ENCODE measurements at regions not wholly inside any gene's neighbourhood (a gene's known extent, or its start where the extent isn't known, plus 50 kb on each side); places are given as distances from the start of the nearest gene placed in this dataset.
A peak's percentile ranks its signal among the peaks of the same experiment; 100 is the strongest.

GRCh38 chr18:8474661-8475060 lies 134.6 kb upstream of the RAB12 start:
- Histone ChIP-seq H3K4me3 (ENCODE audit: low read length, poor library complexity, severe bottlenecking) (no peak overlapping the region), H3K4me2 (ENCODE audit: low read depth, low read length, poor library complexity, severe bottlenecking) (no peak overlapping the region), H3K27me3 (ENCODE audit: insufficient read depth, low read length, poor library complexity, severe bottlenecking) (no peaks in the 10 kb centered on the region), H3K9me3 (ENCODE audit: insufficient read depth, low read depth, low read length) (no peaks in the 10 kb centered on the region), H2AFZ (ENCODE audit: low read length) (no peak overlapping the region), H3K79me2 (ENCODE audit: insufficient read depth, low read length) (no peaks in the 10 kb centered on the region), H3K9me2 (replicated peaks; ENCODE audit: low read depth, low read length) (no peaks in the 10 kb centered on the region), H3K36me3 (ENCODE audit: insufficient read depth, low read length) (no peaks in the 10 kb centered on the region), H3K4me1 (ENCODE audit: insufficient read depth, low read length, poor library complexity, severe bottlenecking) (no peaks in the 10 kb centered on the region), H3F3A (ENCODE audit: low read depth) (no peaks in the 10 kb centered on the region), H4K20me1 (ENCODE audit: insufficient read depth, low read length, poor library complexity, severe bottlenecking) (no peaks in the 10 kb centered on the region), H3K9ac (ENCODE audit: low read depth, low read length, poor library complexity, severe bottlenecking) (no peak overlapping the region)
- TF ChIP-seq CTCF (conservative IDR thresholded peaks at IDR 0.05; ENCODE audit: low read length) (no peak), EZH2phosphoT487 (IDR thresholded peaks at IDR 0.05; ENCODE audit: borderline replicate concordance) (no peak)

- no peak overlapping the region for H3K4me2 ChIP-seq (ENCODE audit: low read depth, low read length, poor library complexity, severe bottlenecking)
- H3K4me3 ChIP-seq (ENCODE audit: low read length, poor library complexity, severe bottlenecking) = no peak overlapping the region
- H3K9me2 ChIP-seq (replicated peaks; ENCODE audit: low read depth, low read length) = no peaks in the 10 kb centered on the region
- no peak overlapping the region for H3K9ac ChIP-seq (ENCODE audit: low read depth, low read length, poor library complexity, severe bottlenecking)
- H3K9me3 ChIP-seq (ENCODE audit: insufficient read depth, low read depth, low read length) = no peaks in the 10 kb centered on the region
- no peaks in the 10 kb centered on the region for H4K20me1 ChIP-seq (ENCODE audit: insufficient read depth, low read length, poor library complexity, severe bottlenecking)
- TF ChIP-seq CTCF (conservative IDR thresholded peaks at IDR 0.05; ENCODE audit: low read length) = no peak
- no peak for TF ChIP-seq EZH2phosphoT487 (IDR thresholded peaks at IDR 0.05; ENCODE audit: borderline replicate concordance)
- no peak overlapping the region for H2AFZ ChIP-seq (ENCODE audit: low read length)
- no peaks in the 10 kb centered on the region for H3K4me1 ChIP-seq (ENCODE audit: insufficient read depth, low read length, poor library complexity, severe bottlenecking)
- H3K27me3 ChIP-seq (ENCODE audit: insufficient read depth, low read length, poor library complexity, severe bottlenecking) = no peaks in the 10 kb centered on the region
- H3F3A ChIP-seq (ENCODE audit: low read depth) = no peaks in the 10 kb centered on the region
- no peaks in the 10 kb centered on the region for H3K36me3 ChIP-seq (ENCODE audit: insufficient read depth, low read length)
- no peaks in the 10 kb centered on the region for H3K79me2 ChIP-seq (ENCODE audit: insufficient read depth, low read length)
Measured at GRCh38 chr18:8477615-8478014, 131.6 kb upstream of the RAB12 start.

GRCh38 chr18:8478166-8478967 lies 130.9 kb upstream of the RAB12 start:
- H3K79me2 ChIP-seq (ENCODE audit: insufficient read depth, low read length) = no peaks in the 10 kb centered on the region
- no peaks in the 10 kb centered on the region for H3K27me3 ChIP-seq (ENCODE audit: insufficient read depth, low read length, poor library complexity, severe bottlenecking)
- no peak overlapping the region for H3K4me2 ChIP-seq (ENCODE audit: low read depth, low read length, poor library complexity, severe bottlenecking)
- H3K9me2 ChIP-seq (replicated peaks; ENCODE audit: low read depth, low read length) = no peaks in the 10 kb centered on the region
- H2AFZ ChIP-seq (ENCODE audit: low read length) = no peak overlapping the region
- H3F3A ChIP-seq (ENCODE audit: low read depth) = no peaks in the 10 kb centered on the region
- no peaks in the 10 kb centered on the region for H3K36me3 ChIP-seq (ENCODE audit: insufficient read depth, low read length)
- no peak overlapping the region for H3K9ac ChIP-seq (ENCODE audit: low read depth, low read length, poor library complexity, severe bottlenecking)
- H3K4me1 ChIP-seq (ENCODE audit: insufficient read depth, low read length, poor library complexity, severe bottlenecking) = no peaks in the 10 kb centered on the region
- no peaks in the 10 kb centered on the region for H4K20me1 ChIP-seq (ENCODE audit: insufficient read depth, low read length, poor library complexity, severe bottlenecking)
- peak; percentile 78 for TF ChIP-seq CTCF (conservative IDR thresholded peaks at IDR 0.05; ENCODE audit: low read length)
- no peak for TF ChIP-seq EZH2phosphoT487 (IDR thresholded peaks at IDR 0.05; ENCODE audit: borderline replicate concordance)
- H3K9me3 ChIP-seq (ENCODE audit: insufficient read depth, low read depth, low read length) = no peaks in the 10 kb centered on the region
- no peak overlapping the region for H3K4me3 ChIP-seq (ENCODE audit: low read length, poor library complexity, severe bottlenecking)
